ENCODE measurements at regions not wholly inside any gene's neighbourhood (a gene's known extent, or its start where the extent isn't known, plus 50 kb on each side); places are given as distances from the start of the nearest gene placed in this dataset.

DNA sequence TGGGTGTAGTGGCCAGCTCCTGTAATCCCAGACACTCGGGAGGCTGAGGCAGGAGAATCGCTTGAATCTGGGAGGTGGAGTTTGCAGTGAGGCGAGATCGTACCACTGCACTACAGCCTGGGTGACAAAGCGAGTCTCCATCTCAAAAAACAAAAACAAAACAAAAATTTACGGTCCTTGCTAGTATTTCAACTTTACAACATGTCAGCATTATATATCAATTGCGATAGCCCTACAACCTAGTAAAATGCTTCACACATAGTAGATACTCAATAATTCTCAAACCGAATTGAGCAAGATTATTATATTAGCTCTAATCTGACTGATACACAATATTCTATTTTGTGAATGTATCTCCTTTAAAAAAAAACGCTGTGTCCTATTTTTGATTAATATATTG, 1411.0 kb upstream of the WWC1 start:
- no peak overlapping the region for H2AFZ ChIP-seq (ENCODE audit: low read depth, low read length)
- H3K79me1 ChIP-seq (replicated peaks; ENCODE audit: low read length, poor library complexity, severe bottlenecking), result no peaks in the 10 kb centered on the region
- DNase-seq, result no peak
- no peak overlapping the region for H2BK12ac ChIP-seq (ENCODE audit: low read length in 2 of 2)
- no peak overlapping the region for H3K4me3 ChIP-seq (ENCODE audit: insufficient read depth in 1 of 2, low read depth in 1 of 2, low read length in 2 of 2)
- no peak overlapping the region for H4K91ac ChIP-seq (ENCODE audit: low read length)
- no peak overlapping the region for H3K4me2 ChIP-seq (ENCODE audit: low read length, poor library complexity, severe bottlenecking)
- no peak overlapping the region for H3K23ac ChIP-seq (ENCODE audit: low read length in 2 of 2)
- H3K9ac ChIP-seq (ENCODE audit: low read length), result no peak overlapping the region
- no peak overlapping the region for H3K14ac ChIP-seq (ENCODE audit: low read length in 2 of 2)
- no peak overlapping the region for H3K18ac ChIP-seq (ENCODE audit: low read depth in 1 of 2, low read length in 2 of 2)
- H3K36me3 ChIP-seq (ENCODE audit: control insufficient read depth in 1 of 2, insufficient read depth in 2 of 2, low read depth in 1 of 2, low read length in 2 of 2), result no peaks in the 10 kb centered on the region
- H2BK5ac ChIP-seq (ENCODE audit: low read depth, low read length, poor library complexity, severe bottlenecking), result no peak overlapping the region
- no peak overlapping the region for H2BK15ac ChIP-seq (ENCODE audit: low read depth, poor library complexity, severe bottlenecking)
- H2AK5ac ChIP-seq (ENCODE audit: low read length, severe bottlenecking), result no peak overlapping the region
- WGBS, result 96% methylated on average over 6 of the region's 9 CpGs
- no peak overlapping the region for H3K27ac ChIP-seq (ENCODE audit: low read length, poor library complexity, severe bottlenecking)
- peaks cover 27% of the 10 kb centered on the region for H3K9me3 ChIP-seq (ENCODE audit: control insufficient read depth, low read length)
- no peak overlapping the region for H2BK120ac ChIP-seq (ENCODE audit: low read depth, low read length)
- H3K4me1 ChIP-seq (ENCODE audit: control insufficient read depth, insufficient read depth, low read depth, low read length), result no peaks in the 10 kb centered on the region
- H4K8ac ChIP-seq (ENCODE audit: low read length), result no peak overlapping the region
- no peak overlapping the region for H3K4ac ChIP-seq (ENCODE audit: low read depth in 1 of 2, low read length in 2 of 2)
- no peaks in the 10 kb centered on the region for H3K27me3 ChIP-seq (ENCODE audit: control insufficient read depth in 1 of 2, insufficient read depth in 1 of 2, low read length in 2 of 2)

DNA sequence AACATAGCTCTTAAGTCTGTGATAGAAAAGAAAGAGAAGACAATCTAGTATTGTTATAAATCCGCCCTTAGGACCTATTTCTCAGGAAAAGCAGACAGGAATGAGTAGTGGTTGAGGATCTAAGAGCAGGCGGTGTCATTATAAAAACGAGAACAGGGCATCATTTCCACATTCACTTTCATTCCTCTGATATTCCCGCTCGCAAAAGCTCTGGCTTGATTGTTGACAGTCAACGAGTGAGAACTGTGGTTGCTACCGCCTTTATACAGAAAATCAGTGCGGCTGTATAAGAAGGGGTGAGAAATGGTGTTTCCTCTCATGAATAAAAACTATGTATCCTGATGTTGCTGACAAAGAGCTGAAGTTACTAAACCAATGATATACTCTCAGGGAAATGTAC, 1409.6 kb upstream of the WWC1 start:
- Histone ChIP-seq H2AFZ (ENCODE audit: low read depth, low read length) (no peak overlapping the region), H4K8ac (ENCODE audit: low read length) (no peak overlapping the region), H3K4ac (ENCODE audit: low read depth in 1 of 2, low read length in 2 of 2) (no peak overlapping the region), H3K27ac (ENCODE audit: low read length, poor library complexity, severe bottlenecking) (no peak overlapping the region), H3K4me3 (ENCODE audit: insufficient read depth in 1 of 2, low read depth in 1 of 2, low read length in 2 of 2) (no peak overlapping the region), H4K91ac (ENCODE audit: low read length) (no peak overlapping the region), H3K9me3 (ENCODE audit: control insufficient read depth, low read length) (peaks cover 27% of the 10 kb centered on the region), H2BK5ac (ENCODE audit: low read depth, low read length, poor library complexity, severe bottlenecking) (no peak overlapping the region), H3K36me3 (ENCODE audit: control insufficient read depth in 1 of 2, insufficient read depth in 2 of 2, low read depth in 1 of 2, low read length in 2 of 2) (no peaks in the 10 kb centered on the region), H2BK120ac (ENCODE audit: low read depth, low read length) (no peak overlapping the region), H3K9ac (ENCODE audit: low read length) (no peak overlapping the region), H3K23ac (ENCODE audit: low read length in 2 of 2) (no peak overlapping the region), H3K14ac (ENCODE audit: low read length in 2 of 2) (no peak overlapping the region), H2BK15ac (ENCODE audit: low read depth, poor library complexity, severe bottlenecking) (no peak overlapping the region), H2AK5ac (ENCODE audit: low read length, severe bottlenecking) (no peak overlapping the region), H3K27me3 (ENCODE audit: control insufficient read depth in 1 of 2, insufficient read depth in 1 of 2, low read length in 2 of 2) (no peaks in the 10 kb centered on the region), H3K79me1 (replicated peaks; ENCODE audit: low read length, poor library complexity, severe bottlenecking) (no peaks in the 10 kb centered on the region), H3K4me2 (ENCODE audit: low read length, poor library complexity, severe bottlenecking) (no peak overlapping the region), H3K18ac (ENCODE audit: low read depth in 1 of 2, low read length in 2 of 2) (no peak overlapping the region), H3K4me1 (ENCODE audit: control insufficient read depth, insufficient read depth, low read depth, low read length) (no peaks in the 10 kb centered on the region), H2BK12ac (ENCODE audit: low read length in 2 of 2) (no peak overlapping the region)
- 83% methylated on average over 7 of the region's 8 CpGs for WGBS
- no peak for DNase-seq

DNA sequence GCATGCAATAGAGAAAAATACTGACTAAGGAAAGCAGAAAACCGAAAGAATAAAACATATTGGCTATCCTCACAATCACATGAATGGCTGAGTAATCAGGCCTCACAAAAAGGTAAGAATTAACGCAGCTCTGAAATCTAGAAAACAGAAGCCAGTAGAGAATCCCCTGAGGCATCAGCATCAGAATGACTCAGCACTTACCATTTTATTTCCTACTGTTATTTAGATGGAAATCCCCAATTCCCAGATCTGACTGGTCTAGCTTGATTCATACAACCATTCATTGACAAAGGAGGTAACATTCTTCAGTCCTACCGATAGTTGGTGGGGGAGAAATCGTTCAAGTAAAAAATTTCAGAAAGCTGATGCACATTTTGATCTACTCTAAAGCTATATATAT, 1408.4 kb upstream of the WWC1 start:
- WGBS, result 70% methylated on average over 2 of the region's 4 CpGs
- Histone ChIP-seq H2BK15ac (ENCODE audit: low read depth, poor library complexity, severe bottlenecking) (no peak overlapping the region), H3K18ac (ENCODE audit: low read depth in 1 of 2, low read length in 2 of 2) (no peak overlapping the region), H2AFZ (ENCODE audit: low read depth, low read length) (no peak overlapping the region), H3K4me3 (ENCODE audit: insufficient read depth in 1 of 2, low read depth in 1 of 2, low read length in 2 of 2) (no peak overlapping the region), H3K14ac (ENCODE audit: low read length in 2 of 2) (no peak overlapping the region), H2BK12ac (ENCODE audit: low read length in 2 of 2) (no peak overlapping the region), H3K27me3 (ENCODE audit: control insufficient read depth in 1 of 2, insufficient read depth in 1 of 2, low read length in 2 of 2) (no peaks in the 10 kb centered on the region), H3K9ac (ENCODE audit: low read length) (no peak overlapping the region), H3K4ac (ENCODE audit: low read depth in 1 of 2, low read length in 2 of 2) (no peak overlapping the region), H3K27ac (ENCODE audit: low read length, poor library complexity, severe bottlenecking) (no peak overlapping the region), H2BK5ac (ENCODE audit: low read depth, low read length, poor library complexity, severe bottlenecking) (no peak overlapping the region), H3K36me3 (ENCODE audit: control insufficient read depth in 1 of 2, insufficient read depth in 2 of 2, low read depth in 1 of 2, low read length in 2 of 2) (no peaks in the 10 kb centered on the region), H3K9me3 (ENCODE audit: control insufficient read depth, low read length) (peaks cover 32% of the 10 kb centered on the region), H3K4me2 (ENCODE audit: low read length, poor library complexity, severe bottlenecking) (no peak overlapping the region), H3K79me1 (replicated peaks; ENCODE audit: low read length, poor library complexity, severe bottlenecking) (no peaks in the 10 kb centered on the region), H2AK5ac (ENCODE audit: low read length, severe bottlenecking) (no peak overlapping the region), H2BK120ac (ENCODE audit: low read depth, low read length) (no peak overlapping the region), H3K23ac (ENCODE audit: low read length in 2 of 2) (no peak overlapping the region), H4K8ac (ENCODE audit: low read length) (no peak overlapping the region), H3K4me1 (ENCODE audit: control insufficient read depth, insufficient read depth, low read depth, low read length) (no peaks in the 10 kb centered on the region), H4K91ac (ENCODE audit: low read length) (no peak overlapping the region)
- peak; percentile 6 for DNase-seq

DNA sequence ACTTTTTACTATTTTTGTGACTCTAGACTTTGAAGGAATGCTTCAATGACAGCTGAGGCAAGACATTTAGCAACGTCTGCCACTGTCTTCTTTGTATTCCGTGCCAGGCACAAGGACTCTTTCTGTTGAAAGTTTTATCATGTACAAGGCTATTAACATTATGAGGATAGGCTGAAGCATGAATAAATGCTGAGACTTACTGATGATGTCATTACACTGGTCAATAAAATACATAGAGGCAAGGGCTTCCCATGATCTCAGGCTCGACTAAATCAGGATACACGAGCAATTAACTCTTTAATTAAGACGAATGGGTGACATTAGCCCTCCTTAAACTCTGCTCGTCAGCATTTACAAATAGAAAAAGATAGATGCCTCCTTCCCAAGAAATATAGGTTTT, 1393.3 kb upstream of the WWC1 start:
- Histone ChIP-seq H3K4ac (ENCODE audit: low read depth in 1 of 2, low read length in 2 of 2) (no peak overlapping the region), H2BK15ac (ENCODE audit: low read depth, poor library complexity, severe bottlenecking) (no peak overlapping the region)
- WGBS, result 82% methylated on average over 6 of the region's 6 CpGs

More for the DNA sequence above, 1393.3 kb upstream of the WWC1 start:
- H3K9ac ChIP-seq (ENCODE audit: low read length), result no peak overlapping the region
- H2AK5ac ChIP-seq (ENCODE audit: low read length, severe bottlenecking), result no peak overlapping the region
- no peak overlapping the region for H3K23ac ChIP-seq (ENCODE audit: low read length in 2 of 2)
- H3K79me1 ChIP-seq (replicated peaks; ENCODE audit: low read length, poor library complexity, severe bottlenecking), result no peaks in the 10 kb centered on the region
- H2BK120ac ChIP-seq (ENCODE audit: low read depth, low read length), result no peak overlapping the region
- no peak overlapping the region for H3K27ac ChIP-seq (ENCODE audit: low read length, poor library complexity, severe bottlenecking)
- H4K8ac ChIP-seq (ENCODE audit: low read length), result no peak overlapping the region
- H3K9me3 ChIP-seq (ENCODE audit: control insufficient read depth, low read length), result peaks cover 28% of the 10 kb centered on the region
- no peak overlapping the region for H2AFZ ChIP-seq (ENCODE audit: low read depth, low read length)
- H3K4me2 ChIP-seq (ENCODE audit: low read length, poor library complexity, severe bottlenecking), result no peak overlapping the region
- DNase-seq, result no peak
- no peaks in the 10 kb centered on the region for H3K4me1 ChIP-seq (ENCODE audit: control insufficient read depth, insufficient read depth, low read depth, low read length)
- H3K36me3 ChIP-seq (ENCODE audit: control insufficient read depth in 1 of 2, insufficient read depth in 2 of 2, low read depth in 1 of 2, low read length in 2 of 2), result no peaks in the 10 kb centered on the region
- no peaks in the 10 kb centered on the region for H3K27me3 ChIP-seq (ENCODE audit: control insufficient read depth in 1 of 2, insufficient read depth in 1 of 2, low read length in 2 of 2)
- no peak overlapping the region for H4K91ac ChIP-seq (ENCODE audit: low read length)
- no peak overlapping the region for H3K14ac ChIP-seq (ENCODE audit: low read length in 2 of 2)
- no peak overlapping the region for H2BK12ac ChIP-seq (ENCODE audit: low read length in 2 of 2)
- no peak overlapping the region for H3K4me3 ChIP-seq (ENCODE audit: insufficient read depth in 1 of 2, low read depth in 1 of 2, low read length in 2 of 2)
- H3K18ac ChIP-seq (ENCODE audit: low read depth in 1 of 2, low read length in 2 of 2), result no peak overlapping the region
- H2BK5ac ChIP-seq (ENCODE audit: low read depth, low read length, poor library complexity, severe bottlenecking), result no peak overlapping the region
